Endothelial cell of umbilical vein (primary cell): ENCODE measurements at regions not wholly inside any gene's neighbourhood (a gene's known extent, or its start where the extent isn't known, plus 50 kb on each side); places are given as distances from the start of the nearest gene placed in this dataset.

Experiments used
- BruUV-seq: library from RNA; stranded (reverse); fragments of 400-500 nt; replicated peaks from 2 replicates; lab custom pipeline; 2021; lab: Mats Ljungman, UMichigan
- CTCF ChIA-PET: fragments of 300-600, 350-600 bp; sonication (Branson Sonifier 250); formaldehyde crosslinking; loops from one replicate; lab custom pipeline; 2021; ENCODE audit warnings: antibody characterized with exemption, inconsistent platforms; lab: Charles Lee
- POLR2A ChIA-PET: fragments of 300-600, 350-600 bp; sonication (Branson Sonifier 250); formaldehyde crosslinking; loops from one replicate; lab custom pipeline; 2021; ENCODE audit warnings: antibody characterized with exemption, inconsistent platforms; lab: Charles Lee
- DNase-seq: peaks from one replicate; pipeline ENCODE4 v3.0.0-alpha.2; 2011; ENCODE audit warnings: low read depth, low spot score
- FAIRE-seq: peaks from 2 replicates; lab custom pipeline; 2011; peaks lifted over from hg19 to GRCh38; lab: Jason Lieb, UNC
- H2AFZ ChIP-seq: 2 replicates; pipeline ENCODE4 v1.6.0; 2012; ENCODE audit warnings: low read depth, low read length, control low read depth, inconsistent platforms
- H3K27ac ChIP-seq: 2 replicates; pipeline ENCODE4 v1.5.1; 2011; ENCODE audit warnings: low read depth, mild to moderate bottlenecking, control low read depth, low read length, moderate library complexity; ENCODE audit not compliant: insufficient read depth
- H3K27me3 ChIP-seq, 2 experiments: 2 replicates each; pipeline versions ENCODE4 v1.6.0 to v1.6.1; 2011; ENCODE audit warnings: low read length in 2 of 2, mixed read lengths in 1 of 2; ENCODE audit not compliant: control insufficient read depth in 2 of 2, insufficient read depth in 2 of 2
- H3K36me3 ChIP-seq, 2 experiments: 2 replicates in 1 of 2; 3 replicates in 1 of 2; pipeline ENCODE4 v1.5.1; 2011; ENCODE audit warnings: low read length in 2 of 2, mild to moderate bottlenecking in 1 of 2, moderate library complexity in 1 of 2; ENCODE audit not compliant: control insufficient read depth in 2 of 2, insufficient read depth in 2 of 2; ENCODE audit errors: extremely low read depth in 1 of 2
- H3K4me1 ChIP-seq: 3 replicates; pipeline ENCODE4 v1.5.1; 2011; ENCODE audit warnings: mild to moderate bottlenecking, low read length; ENCODE audit not compliant: control insufficient read depth, insufficient read depth; ENCODE audit errors: extremely low read depth
- H3K4me2 ChIP-seq: 2 replicates; pipeline ENCODE4 v1.6.1; 2011; ENCODE audit warnings: low read length, control low read depth, mixed read lengths; ENCODE audit not compliant: insufficient read depth
- H3K4me3 ChIP-seq, 3 experiments: fragments of 200-600 bp in 1 of 3; sonication (generic), shearing (Covaris generic) in 1 of 3; replicated peaks in 1 of 3; 2 replicates each; pipeline ENCODE4 v1.5.1; 2011 to 2016; ENCODE audit warnings: control low read depth in 3 of 3, low read length in 3 of 3, mild to moderate bottlenecking in 2 of 3, inconsistent platforms in 1 of 3, low read depth in 1 of 3, moderate library complexity in 1 of 3; ENCODE audit not compliant: insufficient read depth in 1 of 3
- H3K79me2 ChIP-seq: 2 replicates; pipeline ENCODE4 v1.6.0; 2012; ENCODE audit warnings: low read length, inconsistent platforms; ENCODE audit not compliant: control insufficient read depth, insufficient read depth
- H3K9ac ChIP-seq: replicated peaks from 2 replicates; pipeline ENCODE3; 2011; ENCODE audit warnings: low read length, control low read depth; ENCODE audit not compliant: insufficient read depth; ENCODE audit errors: extremely low read depth
- H3K9me1 ChIP-seq: replicated peaks from 3 replicates; pipeline ENCODE4 v1.6.0; 2011; ENCODE audit warnings: mild to moderate bottlenecking, low read length; ENCODE audit not compliant: control insufficient read depth, insufficient read depth; ENCODE audit errors: extremely low read depth
- H3K9me3 ChIP-seq: replicated peaks from 2 replicates; pipeline ENCODE4 v1.5.1; 2012; ENCODE audit warnings: low read length, inconsistent platforms; ENCODE audit not compliant: control insufficient read depth, insufficient read depth
- H4K20me1 ChIP-seq: replicated peaks from 2 replicates; pipeline ENCODE3; 2011; ENCODE audit warnings: mild to moderate bottlenecking, low read length; ENCODE audit not compliant: control insufficient read depth, insufficient read depth; ENCODE audit errors: extremely low read depth
- CTCF ChIP-seq, 2 donors: IDR thresholded peaks; 1 replicate in 1 of 2; 2 replicates in 1 of 2; pipeline ENCODE4 v1.5.1; 2011; ENCODE audit warnings: low read length in 2 of 2, mild to moderate bottlenecking in 2 of 2, moderate library complexity in 2 of 2, control low read depth in 1 of 2, inconsistent platforms in 1 of 2, low read depth in 1 of 2; ENCODE audit not compliant: insufficient read depth in 1 of 2; ENCODE audit errors: extremely low read depth in 1 of 2
- EZH2 ChIP-seq: IDR thresholded peaks from 2 replicates; pipeline ENCODE4 v1.6.1; 2012; ENCODE audit warnings: borderline replicate concordance, low read depth, mild to moderate bottlenecking, moderate library complexity, low read length, inconsistent platforms; ENCODE audit not compliant: severe bottlenecking
- FOS ChIP-seq: IDR thresholded peaks from 2 replicates; pipeline ENCODE4 v1.6.1; 2011; ENCODE audit warnings: mild to moderate bottlenecking, low read length, moderate library complexity, borderline replicate concordance; ENCODE audit not compliant: insufficient read depth
- GATA2 ChIP-seq: IDR thresholded peaks from 2 replicates; pipeline ENCODE4 v1.7.0; 2011; ENCODE audit warnings: low read depth, mild to moderate bottlenecking, moderate library complexity, mixed read lengths, low read length; ENCODE audit not compliant: insufficient read length, insufficient read depth
- JUN ChIP-seq: IDR thresholded peaks from 2 replicates; pipeline ENCODE4 v1.6.1; 2011; ENCODE audit warnings: borderline replicate concordance, low read depth; ENCODE audit not compliant: insufficient read length, insufficient read depth
- MAX ChIP-seq: IDR thresholded peaks from 2 replicates; pipeline ENCODE4 v1.6.1; 2011; ENCODE audit not compliant: insufficient read depth, insufficient read length
- MYC ChIP-seq: IDR thresholded peaks from one replicate; pipeline ENCODE4 v1.6.1; 2011; ENCODE audit warnings: mild to moderate bottlenecking, low read depth, low read length
- POLR2A ChIP-seq: IDR thresholded peaks from 2 replicates; pipeline ENCODE4 v1.6.1; 2012; ENCODE audit warnings: low read depth, mild to moderate bottlenecking, control low read depth, low read length
- POLR2AphosphoS5 ChIP-seq: IDR thresholded peaks from 2 replicates; pipeline ENCODE4 v1.6.1; 2012; ENCODE audit warnings: low read depth, mild to moderate bottlenecking, control low read depth, low read length, moderate library complexity; ENCODE audit not compliant: insufficient read depth
- dilution Hi-C: fragments of 300-500 bp; cut with MboI; formaldehyde crosslinking; loops from one replicate; pipeline ENCODE4 v1.15.0; 2019; ENCODE audit warnings: low sequenced_read_pairs; ENCODE audit not compliant: extremely low pct_ligation_motif_present
- intact Hi-C: fragments of 100-400 bp; cut with micrococcal nuclease; formaldehyde crosslinking; loops from one replicate; pipeline ENCODE4 v1.10.0; 2022

- CTCF ChIA-PET, result no interaction called here
These were observed 130.7 kb upstream of the NLRP1 start for GRCh38 chr17:5714993-5715392.

GRCh38 chr17:5715478-5715877, 131.2 kb upstream of the NLRP1 start:
- Histone ChIP-seq H3K9ac (no peak overlapping the region), H3K27me3 (peaks cover 0 to 8% of the 10 kb centered on the region in 2 experiments), H3K4me2 (no peak overlapping the region), H3K9me1 (no peaks in the 10 kb centered on the region), H3K27ac (no peak overlapping the region), H3K79me2 (no peaks in the 10 kb centered on the region), H3K4me3 (no peak overlapping the region), H3K36me3 (no peaks in the 10 kb centered on the region), H3K4me1 (no peaks in the 10 kb centered on the region), H2AFZ (no peak overlapping the region), H4K20me1 (no peaks in the 10 kb centered on the region), H3K9me3 (no peaks in the 10 kb centered on the region)
- TF ChIP-seq FOS, result no peak
- TF ChIP-seq POLR2A, result no peak
- no peak for TF ChIP-seq EZH2
- TF ChIP-seq MYC, result no peak
- TF ChIP-seq POLR2AphosphoS5, result no peak
- no peak for TF ChIP-seq GATA2
- TF ChIP-seq MAX, result no peak
- TF ChIP-seq CTCF (IDR thresholded peaks at IDR 0.05; ENCODE audit: extremely low read depth in 1 of 2, insufficient read depth in 1 of 2, low read depth in 1 of 2, low read length in 2 of 2), result no peak
- no peak for TF ChIP-seq JUN
- dilution Hi-C loops (no loop called here), intact Hi-C loops (no loop called here)
- ChIA-PET POLR2A (no interaction called here), CTCF (no interaction called here)
- FAIRE-seq (no peak), DNase-seq (no peak)
- no TSS peak for BruUV-seq

More at GRCh38 chr17:5714993-5715392, 130.7 kb upstream of the NLRP1 start:
- Histone ChIP-seq H3K4me1 (no peaks in the 10 kb centered on the region), H4K20me1 (no peaks in the 10 kb centered on the region), H3K4me2 (no peak overlapping the region), H3K79me2 (no peaks in the 10 kb centered on the region), H3K4me3 (no peak overlapping the region), H3K27me3 (peaks cover 0 to 8% of the 10 kb centered on the region in 2 experiments), H3K27ac (no peak overlapping the region), H3K9me1 (no peaks in the 10 kb centered on the region), H3K36me3 (no peaks in the 10 kb centered on the region), H3K9ac (no peak overlapping the region), H3K9me3 (no peaks in the 10 kb centered on the region), H2AFZ (no peak overlapping the region)
- intact Hi-C loops (no loop called here), dilution Hi-C loops (no loop called here)
- FAIRE-seq (no peak), DNase-seq (no peak)
- BruUV-seq, result no TSS peak
- no peak for TF ChIP-seq MAX
- no peak for TF ChIP-seq FOS
- POLR2A ChIA-PET, result no interaction called here
